MM.1S (cell line): ENCODE measurements at regions not wholly inside any gene's neighbourhood (a gene's known extent, or its start where the extent isn't known, plus 50 kb on each side); places are given as distances from the start of the nearest gene placed in this dataset.

ENCODE experiments used
- DNase-seq: peaks from one replicate; pipeline ENCODE4 v3.0.0-alpha.2; 2015
- H2AFZ ChIP-seq: fragments of 300-600 bp; sonication (generic); 2 replicates; pipeline ENCODE4 v1.6.0; 2016; ENCODE audit warnings: antibody characterized with exemption, low read length
- H3F3A ChIP-seq: fragments of 300-600 bp; sonication (generic); 2 replicates; pipeline ENCODE4 v1.6.1; 2016; ENCODE audit warnings: mild to moderate bottlenecking, antibody characterized with exemption, low read length, moderate library complexity, mixed read lengths; ENCODE audit not compliant: insufficient read depth
- H3K27ac ChIP-seq: fragments of 300-600 bp; sonication (generic); 2 replicates; pipeline ENCODE4 v1.5.1; 2016; ENCODE audit warnings: mild to moderate bottlenecking, low read length
- H3K27me3 ChIP-seq: fragments of 300-600 bp; sonication (generic); replicated peaks from 2 replicates; pipeline ENCODE4 v1.6.0; 2016; ENCODE audit warnings: low read length; ENCODE audit not compliant: insufficient read depth
- H3K36me3 ChIP-seq: fragments of 300-600 bp; sonication (generic); replicated peaks from 2 replicates; pipeline ENCODE4 v1.6.1; 2016; ENCODE audit warnings: mild to moderate bottlenecking, low read length, mixed read lengths; ENCODE audit not compliant: insufficient read depth
- H3K4me1 ChIP-seq: fragments of 300-600 bp; sonication (generic); 2 replicates; pipeline ENCODE4 v1.6.1; 2016; ENCODE audit warnings: low read length, mixed read lengths
- H3K4me2 ChIP-seq: fragments of 300-600 bp; sonication (generic); 2 replicates; pipeline ENCODE4 v1.6.0; 2016; ENCODE audit warnings: low read depth, low read length
- H3K4me3 ChIP-seq: fragments of 300-600 bp; sonication (generic); 2 replicates; pipeline ENCODE4 v1.5.1; 2016; ENCODE audit warnings: low read length, mixed read lengths
- H3K79me2 ChIP-seq: fragments of 300-600 bp; sonication (generic); 2 replicates; pipeline ENCODE4 v1.6.1; 2016; ENCODE audit warnings: mixed run types, low read length, mixed read lengths
- H3K9ac ChIP-seq: fragments of 300-600 bp; sonication (generic); 2 replicates; pipeline ENCODE4 v1.6.1; 2016; ENCODE audit warnings: low read length, mixed read lengths
- H3K9me2 ChIP-seq: fragments of 300-600 bp; sonication (generic); replicated peaks from 2 replicates; pipeline ENCODE4 v1.6.1; 2016; ENCODE audit warnings: mild to moderate bottlenecking, low read length, mixed read lengths; ENCODE audit not compliant: insufficient read depth
- H3K9me3 ChIP-seq: fragments of 300-600 bp; sonication (generic); replicated peaks from 2 replicates; pipeline ENCODE4 v1.6.1; 2016; ENCODE audit warnings: mild to moderate bottlenecking, low read length, mixed read lengths; ENCODE audit not compliant: insufficient read depth
- H4K20me1 ChIP-seq: fragments of 300-600 bp; sonication (generic); 2 replicates; pipeline ENCODE4 v1.6.1; 2016; ENCODE audit warnings: mild to moderate bottlenecking, low read length, moderate library complexity, mixed read lengths; ENCODE audit not compliant: insufficient read depth
- EZH2 ChIP-seq: fragments of 300-600 bp; sonication (generic); optimal IDR thresholded peaks from 2 replicates; pipeline ENCODE3; 2017; ENCODE audit warnings: low read depth, mild to moderate bottlenecking, antibody characterized with exemption, low read length, mixed read lengths
- EZH2phosphoT487 ChIP-seq: fragments of 300-600 bp; sonication (generic); IDR thresholded peaks from 2 replicates; pipeline ENCODE4 v1.6.1; 2018; ENCODE audit warnings: antibody characterized with exemption, low read length
- TF ChIP-seq, protein P1 (sequence below): fragments of 300-600 bp; sonication (generic); IDR thresholded peaks from 2 replicates; pipeline ENCODE4 v1.5.1; 2016; ENCODE audit warnings: antibody characterized with exemption, low read length, mixed read lengths

DNA sequence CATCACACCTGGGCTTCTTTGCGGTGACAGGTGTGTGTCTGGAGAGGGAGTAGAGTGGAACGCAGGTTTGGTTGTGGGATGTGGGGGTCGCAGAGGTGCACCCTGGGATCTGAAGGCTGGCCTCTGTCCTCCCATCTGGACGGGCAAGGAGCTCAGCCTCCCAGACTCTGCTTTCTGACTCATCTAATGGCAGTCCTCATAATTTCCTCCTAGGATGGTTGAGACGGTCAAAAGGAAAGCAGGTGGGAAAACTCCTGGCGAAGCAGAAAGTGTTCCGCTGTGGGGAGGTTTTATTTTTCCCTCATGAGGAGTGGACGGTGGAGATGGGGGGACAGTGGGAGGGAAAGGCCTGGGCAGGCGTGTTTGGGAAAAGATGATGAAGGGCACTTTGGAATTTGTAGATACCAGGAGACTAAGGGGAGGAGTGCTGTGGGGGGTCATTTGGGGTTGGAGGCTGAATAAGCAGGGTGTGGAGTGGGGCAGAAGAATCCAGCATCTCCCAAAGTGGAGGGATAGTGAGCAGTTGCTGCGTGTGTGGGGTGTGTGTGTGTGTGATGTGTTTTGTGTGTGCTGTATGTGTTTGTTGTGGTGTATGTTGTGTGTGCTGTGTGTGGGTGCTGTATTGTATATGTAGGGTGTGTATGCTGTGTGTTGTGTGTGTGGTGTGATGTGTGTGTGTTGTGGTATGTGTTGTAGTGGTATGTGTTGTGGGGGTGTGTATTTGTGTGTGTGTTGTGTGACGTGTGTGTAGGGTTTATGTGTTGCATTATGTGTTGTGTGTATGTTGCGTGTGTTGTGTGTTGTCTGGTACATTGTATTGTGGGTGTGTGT lies 97.2 kb upstream of the PODXL start:
- TF ChIP-seq, protein P1, sequence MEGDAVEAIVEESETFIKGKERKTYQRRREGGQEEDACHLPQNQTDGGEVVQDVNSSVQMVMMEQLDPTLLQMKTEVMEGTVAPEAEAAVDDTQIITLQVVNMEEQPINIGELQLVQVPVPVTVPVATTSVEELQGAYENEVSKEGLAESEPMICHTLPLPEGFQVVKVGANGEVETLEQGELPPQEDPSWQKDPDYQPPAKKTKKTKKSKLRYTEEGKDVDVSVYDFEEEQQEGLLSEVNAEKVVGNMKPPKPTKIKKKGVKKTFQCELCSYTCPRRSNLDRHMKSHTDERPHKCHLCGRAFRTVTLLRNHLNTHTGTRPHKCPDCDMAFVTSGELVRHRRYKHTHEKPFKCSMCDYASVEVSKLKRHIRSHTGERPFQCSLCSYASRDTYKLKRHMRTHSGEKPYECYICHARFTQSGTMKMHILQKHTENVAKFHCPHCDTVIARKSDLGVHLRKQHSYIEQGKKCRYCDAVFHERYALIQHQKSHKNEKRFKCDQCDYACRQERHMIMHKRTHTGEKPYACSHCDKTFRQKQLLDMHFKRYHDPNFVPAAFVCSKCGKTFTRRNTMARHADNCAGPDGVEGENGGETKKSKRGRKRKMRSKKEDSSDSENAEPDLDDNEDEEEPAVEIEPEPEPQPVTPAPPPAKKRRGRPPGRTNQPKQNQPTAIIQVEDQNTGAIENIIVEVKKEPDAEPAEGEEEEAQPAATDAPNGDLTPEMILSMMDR, result no peak
- TF ChIP-seq EZH2phosphoT487 (no peak), EZH2 (no peak)
- Histone ChIP-seq H3K27me3 (no peaks in the 10 kb centered on the region), H3K36me3 (no peaks in the 10 kb centered on the region), H3K9ac (no peak overlapping the region), H2AFZ (no peak overlapping the region), H4K20me1 (no peaks in the 10 kb centered on the region), H3K9me2 (no peaks in the 10 kb centered on the region), H3K4me2 (no peak overlapping the region), H3K27ac (no peak overlapping the region), H3K79me2 (no peaks in the 10 kb centered on the region), H3F3A (no peaks in the 10 kb centered on the region), H3K4me1 (no peaks in the 10 kb centered on the region), H3K9me3 (no peaks in the 10 kb centered on the region), H3K4me3 (no peak overlapping the region)
- DNase-seq, result no peak

DNA sequence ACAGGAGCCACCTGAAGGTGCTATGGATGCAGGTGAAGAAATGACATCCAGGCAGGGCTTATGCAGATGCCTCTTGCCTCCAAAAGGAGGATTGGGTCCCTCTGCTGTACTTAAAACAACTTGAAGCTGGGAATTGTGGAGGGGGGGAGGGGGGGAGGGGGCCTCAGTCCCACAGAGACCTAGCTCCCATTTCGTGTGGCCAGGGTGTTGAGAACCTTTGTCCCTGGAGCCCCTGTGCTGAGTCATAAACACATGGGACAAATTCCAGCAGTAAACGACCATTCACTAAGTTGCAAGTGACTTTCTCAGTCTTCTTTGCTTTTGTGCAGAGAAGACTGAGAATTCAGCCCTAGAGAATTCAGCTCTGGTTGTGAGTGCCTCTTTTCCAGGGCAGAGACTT lies 96.5 kb upstream of the PODXL start:
- no peak for TF ChIP-seq EZH2phosphoT487
- no peak for TF ChIP-seq EZH2
- TF ChIP-seq, protein P1, result no peak
- no peak for DNase-seq
- H3K4me1 ChIP-seq, result no peaks in the 10 kb centered on the region
- no peak overlapping the region for H3K4me2 ChIP-seq
- H3K36me3 ChIP-seq, result no peaks in the 10 kb centered on the region
- no peak overlapping the region for H3K27ac ChIP-seq
- H3K27me3 ChIP-seq, result no peaks in the 10 kb centered on the region
- H3K4me3 ChIP-seq, result no peak overlapping the region
- no peaks in the 10 kb centered on the region for H3F3A ChIP-seq
- H4K20me1 ChIP-seq, result no peaks in the 10 kb centered on the region
- no peaks in the 10 kb centered on the region for H3K9me2 ChIP-seq
- no peaks in the 10 kb centered on the region for H3K9me3 ChIP-seq
- H3K79me2 ChIP-seq, result no peaks in the 10 kb centered on the region
- H3K9ac ChIP-seq, result no peak overlapping the region
- no peak overlapping the region for H2AFZ ChIP-seq

DNA sequence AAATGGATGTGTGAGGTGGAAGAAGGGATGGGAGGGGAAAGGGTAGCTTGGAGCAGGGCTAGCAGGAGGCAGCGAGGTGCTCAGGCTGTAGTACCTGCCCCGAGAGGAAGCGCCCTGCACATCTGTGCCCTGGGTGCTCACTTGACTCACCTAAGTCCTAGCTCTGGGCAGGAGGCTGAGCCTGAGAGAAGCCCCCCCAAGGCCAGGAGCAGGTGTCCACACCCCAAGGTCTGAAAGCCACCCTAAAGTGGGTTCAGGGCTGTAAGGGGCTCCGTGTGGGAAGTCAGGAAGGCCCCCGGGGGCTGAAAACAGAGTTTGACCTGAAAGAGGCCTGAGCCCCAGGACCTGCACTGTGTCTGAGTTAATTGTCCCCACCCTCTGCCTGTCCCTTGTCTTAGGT lies 95.8 kb upstream of the PODXL start:
- Histone ChIP-seq H3K9ac (no peak overlapping the region), H3K4me3 (no peak overlapping the region), H3K27ac (no peak overlapping the region), H3F3A (no peaks in the 10 kb centered on the region), H3K4me1 (no peaks in the 10 kb centered on the region), H4K20me1 (no peaks in the 10 kb centered on the region), H3K27me3 (no peaks in the 10 kb centered on the region), H3K36me3 (no peaks in the 10 kb centered on the region), H3K9me2 (no peaks in the 10 kb centered on the region), H3K4me2 (no peak overlapping the region), H2AFZ (no peak overlapping the region), H3K9me3 (no peaks in the 10 kb centered on the region), H3K79me2 (no peaks in the 10 kb centered on the region)
- TF ChIP-seq EZH2phosphoT487, result no peak
- TF ChIP-seq EZH2, result no peak
- TF ChIP-seq, protein P1, result no peak
- DNase-seq, result no peak
